ENCODE measurements at regions not wholly inside any gene's neighbourhood (a gene's known extent, or its start where the extent isn't known, plus 50 kb on each side); places are given as distances from the start of the nearest gene placed in this dataset.

DNA sequence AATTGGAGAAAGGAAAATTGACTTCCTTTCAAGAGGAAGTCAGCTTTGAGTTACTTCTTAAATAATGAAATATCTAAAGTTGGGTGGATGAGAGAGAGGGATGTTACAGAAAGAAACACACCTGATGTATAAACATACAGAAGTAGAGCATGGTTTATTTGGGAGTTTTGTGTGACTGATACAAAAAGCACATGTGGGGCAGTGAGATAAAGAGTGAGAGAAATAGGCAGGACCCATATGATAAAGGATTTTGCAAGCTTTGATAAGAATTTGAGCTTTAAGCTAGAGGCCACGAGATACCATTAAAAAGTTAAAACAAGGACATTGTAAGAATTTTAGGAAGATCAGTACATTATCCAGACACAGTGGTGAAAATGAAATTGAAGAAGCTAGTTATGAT lies 263.3 kb upstream of the GPRIN3 start (continued):
- TF ChIP-seq, protein P1, sequence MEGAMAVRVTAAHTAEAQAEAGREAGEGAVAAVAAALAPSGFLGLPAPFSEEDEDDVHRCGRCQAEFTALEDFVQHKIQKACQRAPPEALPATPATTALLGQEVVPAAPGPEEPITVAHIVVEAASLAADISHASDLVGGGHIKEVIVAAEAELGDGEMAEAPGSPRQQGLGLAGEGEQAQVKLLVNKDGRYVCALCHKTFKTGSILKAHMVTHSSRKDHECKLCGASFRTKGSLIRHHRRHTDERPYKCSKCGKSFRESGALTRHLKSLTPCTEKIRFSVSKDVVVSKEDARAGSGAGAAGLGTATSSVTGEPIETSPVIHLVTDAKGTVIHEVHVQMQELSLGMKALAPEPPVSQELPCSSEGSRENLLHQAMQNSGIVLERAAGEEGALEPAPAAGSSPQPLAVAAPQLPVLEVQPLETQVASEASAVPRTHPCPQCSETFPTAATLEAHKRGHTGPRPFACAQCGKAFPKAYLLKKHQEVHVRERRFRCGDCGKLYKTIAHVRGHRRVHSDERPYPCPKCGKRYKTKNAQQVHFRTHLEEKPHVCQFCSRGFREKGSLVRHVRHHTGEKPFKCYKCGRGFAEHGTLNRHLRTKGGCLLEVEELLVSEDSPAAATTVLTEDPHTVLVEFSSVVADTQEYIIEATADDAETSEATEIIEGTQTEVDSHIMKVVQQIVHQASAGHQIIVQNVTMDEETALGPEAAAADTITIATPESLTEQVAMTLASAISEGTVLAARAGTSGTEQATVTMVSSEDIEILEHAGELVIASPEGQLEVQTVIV (CRISPR knock-in tag; IDR thresholded peaks at IDR 0.05; ENCODE audit: borderline replicate concordance): no peak
- TF ChIP-seq ZNF184 (CRISPR knock-in tag; IDR thresholded peaks at IDR 0.05): no peak
- TF ChIP-seq EZH2 (IDR thresholded peaks at IDR 0.05; ENCODE audit: borderline replicate concordance, low read depth, low read length): no peak
- peak; percentile 67 for TF ChIP-seq TEAD4 (IDR thresholded peaks at IDR 0.05; ENCODE audit: low read length)
- no peak for TF ChIP-seq TEAD4 (CRISPR knock-in tag; IDR thresholded peaks at IDR 0.05; ENCODE audit: borderline replicate concordance)
- TF ChIP-seq MCM5 (IDR thresholded peaks at IDR 0.05; ENCODE audit: low read depth): no peak
- TF ChIP-seq DIDO1 (tag; IDR thresholded peaks at IDR 0.05; ENCODE audit: low read depth): no peak
- TF ChIP-seq, protein P2, sequence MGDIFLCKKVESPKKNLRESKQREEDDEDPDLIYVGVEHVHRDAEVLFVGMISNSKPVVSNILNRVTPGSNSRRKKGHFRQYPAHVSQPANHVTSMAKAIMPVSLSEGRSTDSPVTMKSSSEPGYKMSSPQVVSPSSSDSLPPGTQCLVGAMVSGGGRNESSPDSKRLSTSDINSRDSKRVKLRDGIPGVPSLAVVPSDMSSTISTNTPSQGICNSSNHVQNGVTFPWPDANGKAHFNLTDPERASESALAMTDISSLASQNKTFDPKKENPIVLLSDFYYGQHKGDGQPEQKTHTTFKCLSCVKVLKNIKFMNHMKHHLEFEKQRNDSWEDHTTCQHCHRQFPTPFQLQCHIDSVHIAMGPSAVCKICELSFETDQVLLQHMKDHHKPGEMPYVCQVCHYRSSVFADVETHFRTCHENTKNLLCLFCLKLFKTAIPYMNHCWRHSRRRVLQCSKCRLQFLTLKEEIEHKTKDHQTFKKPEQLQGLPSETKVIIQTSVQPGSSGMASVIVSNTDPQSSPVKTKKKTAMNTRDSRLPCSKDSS (IDR thresholded peaks at IDR 0.05; ENCODE audit: low read depth, partially characterized antibody): no peak
- TF ChIP-seq RFX5 (IDR thresholded peaks at IDR 0.05; ENCODE audit: low read depth, low read length): no peak
- TF ChIP-seq, protein P3, sequence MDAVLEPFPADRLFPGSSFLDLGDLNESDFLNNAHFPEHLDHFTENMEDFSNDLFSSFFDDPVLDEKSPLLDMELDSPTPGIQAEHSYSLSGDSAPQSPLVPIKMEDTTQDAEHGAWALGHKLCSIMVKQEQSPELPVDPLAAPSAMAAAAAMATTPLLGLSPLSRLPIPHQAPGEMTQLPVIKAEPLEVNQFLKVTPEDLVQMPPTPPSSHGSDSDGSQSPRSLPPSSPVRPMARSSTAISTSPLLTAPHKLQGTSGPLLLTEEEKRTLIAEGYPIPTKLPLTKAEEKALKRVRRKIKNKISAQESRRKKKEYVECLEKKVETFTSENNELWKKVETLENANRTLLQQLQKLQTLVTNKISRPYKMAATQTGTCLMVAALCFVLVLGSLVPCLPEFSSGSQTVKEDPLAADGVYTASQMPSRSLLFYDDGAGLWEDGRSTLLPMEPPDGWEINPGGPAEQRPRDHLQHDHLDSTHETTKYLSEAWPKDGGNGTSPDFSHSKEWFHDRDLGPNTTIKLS (IDR thresholded peaks at IDR 0.05; ENCODE audit: borderline replicate concordance, low read depth): no peak
- TF ChIP-seq NCOR1 (IDR thresholded peaks at IDR 0.05): peak; percentile 37; the same call in 1 of the 2 replicates
- TF ChIP-seq GATAD2B (IDR thresholded peaks at IDR 0.05; ENCODE audit: borderline replicate concordance): no peak
- peak; percentile 33 for TF ChIP-seq MTA2 (IDR thresholded peaks at IDR 0.05; ENCODE audit: low read depth)
- TF ChIP-seq ZFPM2 (CRISPR knock-in tag; IDR thresholded peaks at IDR 0.05): no peak
- TF ChIP-seq RBM22 (IDR thresholded peaks at IDR 0.05; ENCODE audit: low read depth, low read length, poor library complexity, severe bottlenecking): no peak
- TF ChIP-seq, protein P4, sequence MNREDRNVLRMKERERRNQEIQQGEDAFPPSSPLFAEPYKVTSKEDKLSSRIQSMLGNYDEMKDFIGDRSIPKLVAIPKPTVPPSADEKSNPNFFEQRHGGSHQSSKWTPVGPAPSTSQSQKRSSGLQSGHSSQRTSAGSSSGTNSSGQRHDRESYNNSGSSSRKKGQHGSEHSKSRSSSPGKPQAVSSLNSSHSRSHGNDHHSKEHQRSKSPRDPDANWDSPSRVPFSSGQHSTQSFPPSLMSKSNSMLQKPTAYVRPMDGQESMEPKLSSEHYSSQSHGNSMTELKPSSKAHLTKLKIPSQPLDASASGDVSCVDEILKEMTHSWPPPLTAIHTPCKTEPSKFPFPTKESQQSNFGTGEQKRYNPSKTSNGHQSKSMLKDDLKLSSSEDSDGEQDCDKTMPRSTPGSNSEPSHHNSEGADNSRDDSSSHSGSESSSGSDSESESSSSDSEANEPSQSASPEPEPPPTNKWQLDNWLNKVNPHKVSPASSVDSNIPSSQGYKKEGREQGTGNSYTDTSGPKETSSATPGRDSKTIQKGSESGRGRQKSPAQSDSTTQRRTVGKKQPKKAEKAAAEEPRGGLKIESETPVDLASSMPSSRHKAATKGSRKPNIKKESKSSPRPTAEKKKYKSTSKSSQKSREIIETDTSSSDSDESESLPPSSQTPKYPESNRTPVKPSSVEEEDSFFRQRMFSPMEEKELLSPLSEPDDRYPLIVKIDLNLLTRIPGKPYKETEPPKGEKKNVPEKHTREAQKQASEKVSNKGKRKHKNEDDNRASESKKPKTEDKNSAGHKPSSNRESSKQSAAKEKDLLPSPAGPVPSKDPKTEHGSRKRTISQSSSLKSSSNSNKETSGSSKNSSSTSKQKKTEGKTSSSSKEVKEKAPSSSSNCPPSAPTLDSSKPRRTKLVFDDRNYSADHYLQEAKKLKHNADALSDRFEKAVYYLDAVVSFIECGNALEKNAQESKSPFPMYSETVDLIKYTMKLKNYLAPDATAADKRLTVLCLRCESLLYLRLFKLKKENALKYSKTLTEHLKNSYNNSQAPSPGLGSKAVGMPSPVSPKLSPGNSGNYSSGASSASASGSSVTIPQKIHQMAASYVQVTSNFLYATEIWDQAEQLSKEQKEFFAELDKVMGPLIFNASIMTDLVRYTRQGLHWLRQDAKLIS (CRISPR knock-in tag; IDR thresholded peaks at IDR 0.05): no peak
- no peak for TF ChIP-seq GATA2 (CRISPR knock-in tag; IDR thresholded peaks at IDR 0.05)
- no peak for TF ChIP-seq ZC3H8 (IDR thresholded peaks at IDR 0.05)
- TF ChIP-seq KDM1A (IDR thresholded peaks at IDR 0.05): no peak
- no peak for TF ChIP-seq CBX2 (IDR thresholded peaks at IDR 0.05; ENCODE audit: insufficient read depth, low read length, poor library complexity, severe bottlenecking)
- no peak for TF ChIP-seq POLR2AphosphoS2 (IDR thresholded peaks at IDR 0.05; ENCODE audit: low read length)
- TF ChIP-seq SREBF1 (IDR thresholded peaks at IDR 0.05; ENCODE audit: borderline replicate concordance, low read depth, low read length): no peak
